Stomach (tissue), 8 donors: ENCODE measurements at regions not wholly inside any gene's neighbourhood (a gene's known extent, or its start where the extent isn't known, plus 50 kb on each side); places are given as distances from the start of the nearest gene placed in this dataset.

ENCODE experiments used
- DNase-seq, 2 donors: peaks; one replicate each; pipeline versions ENCODE4 v3.0.0 to v3.0.0-alpha.2; 2013 to 2019
- H3K27ac ChIP-seq, 5 donors: fragments of 200-600 bp in 4 of 5; sonication (generic) in 4 of 5; one replicate each; pipeline ENCODE4 v1.5.1; 2013 to 2019; ENCODE audit warnings: mild to moderate bottlenecking in 1 of 5, moderate library complexity in 1 of 5
- H3K27me3 ChIP-seq, 3 donors: fragments of 200-600 bp; sonication (generic); one replicate each; pipeline ENCODE4 v1.5.1; 2017 to 2019; ENCODE audit warnings: mixed run types in 1 of 3
- H3K36me3 ChIP-seq, 4 donors: fragments of 200-600 bp; sonication (generic); 1 replicate in 3 of 4; 2 replicates in 1 of 4; pipeline ENCODE4 v1.5.1; 2016 to 2019
- H3K4me1 ChIP-seq, 4 donors: fragments of 200-600 bp; sonication (generic); one replicate each; pipeline ENCODE4 v1.5.1; 2016 to 2019
- H3K4me3 ChIP-seq, 4 donors: fragments of 200-600 bp; sonication (generic) in 3 of 4; one replicate each; pipeline ENCODE4 v1.5.1; 2016 to 2019; ENCODE audit warnings: mild to moderate bottlenecking in 1 of 4
- H3K9me3 ChIP-seq, 4 donors: fragments of 200-600 bp; sonication (generic); one replicate each; pipeline ENCODE4 v1.5.1; 2016 to 2019
- CTCF ChIP-seq, 7 experiments: fragments of 450-650 bp in 4 of 7; fragments of 200-600 bp in 3 of 7; sonication (generic) in 3 of 7; IDR thresholded peaks; one replicate each; pipeline ENCODE4 v1.5.1; 2016 to 2019; ENCODE audit warnings: antibody characterized with exemption in 7 of 7, control low read depth in 2 of 7, mild to moderate bottlenecking in 1 of 7
- EP300 ChIP-seq: sonication (generic); formaldehyde crosslinking; IDR thresholded peaks from one replicate; pipeline ENCODE4 v1.6.1; 2017; ENCODE audit warnings: antibody characterized with exemption
- POLR2A ChIP-seq, 4 donors: fragments of 450-650 bp; IDR thresholded peaks; one replicate each; pipeline ENCODE4 v1.6.1; 2016; ENCODE audit warnings: antibody characterized with exemption in 4 of 4, control low read depth in 2 of 4, mild to moderate bottlenecking in 1 of 4, moderate library complexity in 1 of 4
- POLR2AphosphoS5 ChIP-seq, 3 donors: sonication (generic); formaldehyde crosslinking; IDR thresholded peaks; one replicate each; pipeline ENCODE4 v1.6.1; 2016; ENCODE audit warnings: antibody characterized with exemption in 3 of 3
- WGBS, 5 donors: extraction: QIAGEN DNeasy Blood & Tissue Kit in 3 of 5; methylation state at CpG; one replicate each; pipeline versions ENCODE4 v1.1.5 to v1.1.7; 2013 to 2018; 5-methylcytosine and 5-hydroxymethylcytosine counted together
- intact Hi-C: fragments of 100-400 bp; cut with DNase I; formaldehyde crosslinking; loops from one replicate; pipeline ENCODE4 v1.15.1; 2023; ENCODE audit warnings: low total_unique reads
- donor health status: healthy with polysubstance abuse.
- donor health status: Bipolar disorder and iron deficiency.
- donor health status: healthy.

- 34 to 56% (median 40%) methylated on average over 6 of the region's 6 CpGs for WGBS, 5 donors
- no peaks in the 10 kb centered on the region for H3K9me3 ChIP-seq
- H3K27me3 ChIP-seq = no peaks in the 10 kb centered on the region
- DNase-seq = no peak
- no peak overlapping the region for H3K27ac ChIP-seq
- no peak overlapping the region for H3K4me3 ChIP-seq
- intact Hi-C loops = no loop called here
- no peak for TF ChIP-seq EP300
- TF ChIP-seq POLR2A (IDR thresholded peaks at IDR 0.05) = no peak
- TF ChIP-seq POLR2AphosphoS5 (IDR thresholded peaks at IDR 0.05) = no peak
- TF ChIP-seq CTCF (IDR thresholded peaks at IDR 0.05) = no peak
- no peaks in the 10 kb centered on the region for H3K4me1 ChIP-seq
- no peaks in the 10 kb centered on the region for H3K36me3 ChIP-seq
Measured at GRCh38 chr4:55765070-55765469, 54.5 kb upstream of the EXOC1L start.

GRCh38 chr4:55768291-55768690 is 51.3 kb upstream of the EXOC1L start:
- Histone ChIP-seq H3K27me3 (no peaks in the 10 kb centered on the region), H3K9me3 (no peaks in the 10 kb centered on the region), H3K36me3 (no peaks in the 10 kb centered on the region), H3K4me1 (no peaks in the 10 kb centered on the region), H3K4me3 (no peak overlapping the region), H3K27ac (no peak overlapping the region)
- no peak for DNase-seq
- intact Hi-C loops = no loop called here
- TF ChIP-seq POLR2A (IDR thresholded peaks at IDR 0.05) (no peak), POLR2AphosphoS5 (IDR thresholded peaks at IDR 0.05) (no peak), CTCF (IDR thresholded peaks at IDR 0.05) (no peak), EP300 (no peak)
- WGBS, 5 donors = 70 to 83% (median 81%) methylated on average over 3 of the region's 3 CpGs
